ENCODE measurements at regions not wholly inside any gene's neighbourhood (a gene's known extent, or its start where the extent isn't known, plus 50 kb on each side); places are given as distances from the start of the nearest gene placed in this dataset.

- in situ Hi-C loops (cut with MboI; ENCODE audit: low sequenced_read_pairs, unreplicated experiment), result no loop called here
- DNase-seq (ENCODE audit: low spot score), result no peak
- no peak for TF ChIP-seq CTCF (IDR thresholded peaks at IDR 0.05; ENCODE audit: borderline replicate concordance, control extremely low read depth, extremely low read depth, insufficient read depth, missing control alignments)
Observed at GRCh38 chr1:80402625-80403024, 1396.1 kb upstream of the ADGRL4 start.

GRCh38 chr1:80401757-80402156 lies 1395.2 kb upstream of the ADGRL4 start:
- in situ Hi-C loops (cut with MboI; ENCODE audit: low sequenced_read_pairs, unreplicated experiment), result no loop called here
- no peak for DNase-seq (ENCODE audit: low spot score)
- no peak for TF ChIP-seq CTCF (IDR thresholded peaks at IDR 0.05; ENCODE audit: borderline replicate concordance, control extremely low read depth, extremely low read depth, insufficient read depth, missing control alignments)

- in situ Hi-C loops (cut with MboI; ENCODE audit: low sequenced_read_pairs, unreplicated experiment), result no loop called here
- TF ChIP-seq CTCF (IDR thresholded peaks at IDR 0.05; ENCODE audit: borderline replicate concordance, control extremely low read depth, extremely low read depth, insufficient read depth, missing control alignments), result no peak
- no peak for DNase-seq (ENCODE audit: low spot score)
Observed at GRCh38 chr1:80392529-80392928, 1386.0 kb upstream of the ADGRL4 start.

GRCh38 chr1:80385650-80386049 lies 1379.1 kb upstream of the ADGRL4 start:
- DNase-seq (ENCODE audit: low spot score), result no peak
- in situ Hi-C loops (cut with MboI; ENCODE audit: low sequenced_read_pairs, unreplicated experiment), result no loop called here
- TF ChIP-seq CTCF (IDR thresholded peaks at IDR 0.05; ENCODE audit: borderline replicate concordance, control extremely low read depth, extremely low read depth, insufficient read depth, missing control alignments), result no peak

GRCh38 chr1:80384959-80385358 lies 1378.4 kb upstream of the ADGRL4 start:
- in situ Hi-C loops (cut with MboI; ENCODE audit: low sequenced_read_pairs, unreplicated experiment), result no loop called here
- TF ChIP-seq CTCF (IDR thresholded peaks at IDR 0.05; ENCODE audit: borderline replicate concordance, control extremely low read depth, extremely low read depth, insufficient read depth, missing control alignments), result no peak
- no peak for DNase-seq (ENCODE audit: low spot score)

GRCh38 chr1:80384083-80384830 lies 1377.7 kb upstream of the ADGRL4 start:
- DNase-seq (ENCODE audit: low spot score), result no peak
- TF ChIP-seq CTCF (IDR thresholded peaks at IDR 0.05; ENCODE audit: borderline replicate concordance, control extremely low read depth, extremely low read depth, insufficient read depth, missing control alignments), result no peak

More at GRCh38 chr1:80384083-80384830, 1377.7 kb upstream of the ADGRL4 start:
- in situ Hi-C loops (cut with MboI; ENCODE audit: low sequenced_read_pairs, unreplicated experiment), result no loop called here
